OCI-LY7 (cell line): ENCODE measurements at regions not wholly inside any gene's neighbourhood (a gene's known extent, or its start where the extent isn't known, plus 50 kb on each side); places are given as distances from the start of the nearest gene placed in this dataset.
"Not testable (repeated sequence)": the region's sequence is repeated elsewhere in the genome, so short reads cannot be mapped to it uniquely, and the experiment has no call there.

Experiments used
- EZH2phosphoT487 ChIP-seq: fragments of 200-600 bp; sonication (generic); IDR thresholded peaks from 2 replicates; pipeline ENCODE4 v1.6.1; 2018; ENCODE audit warnings: low read depth, borderline replicate concordance, mild to moderate bottlenecking, mixed run types, antibody characterized with exemption, low read length, moderate library complexity, mixed read lengths
- TF ChIP-seq, protein P1 (sequence below): fragments of 200-600 bp; sonication (generic); conservative IDR thresholded peaks from 2 replicates; pipeline ENCODE4 v1.5.1; 2014; ENCODE audit warnings: mild to moderate bottlenecking, antibody characterized with exemption, low read length, moderate library complexity, mixed read lengths

DNA sequence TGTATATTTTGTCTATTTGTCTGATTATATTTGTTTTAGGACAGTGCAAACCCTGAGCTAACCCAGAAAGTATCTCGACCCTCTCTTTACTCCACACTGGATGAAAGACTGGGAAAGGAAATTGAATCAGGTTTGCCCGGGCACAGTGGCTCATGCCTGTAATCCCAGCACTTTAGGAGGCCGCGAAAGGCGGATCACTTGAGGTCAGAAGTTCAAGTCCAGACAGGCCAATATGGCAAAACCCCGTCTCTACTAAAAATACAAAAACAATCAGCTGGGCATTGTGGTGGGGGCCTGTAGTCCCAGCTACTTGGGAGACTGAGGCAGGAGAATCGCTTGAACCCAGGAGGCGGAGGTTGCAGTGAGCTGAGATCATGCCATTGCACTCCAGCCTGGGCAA lies 234.2 kb downstream of the BAMBI start:
- TF ChIP-seq, protein P1, sequence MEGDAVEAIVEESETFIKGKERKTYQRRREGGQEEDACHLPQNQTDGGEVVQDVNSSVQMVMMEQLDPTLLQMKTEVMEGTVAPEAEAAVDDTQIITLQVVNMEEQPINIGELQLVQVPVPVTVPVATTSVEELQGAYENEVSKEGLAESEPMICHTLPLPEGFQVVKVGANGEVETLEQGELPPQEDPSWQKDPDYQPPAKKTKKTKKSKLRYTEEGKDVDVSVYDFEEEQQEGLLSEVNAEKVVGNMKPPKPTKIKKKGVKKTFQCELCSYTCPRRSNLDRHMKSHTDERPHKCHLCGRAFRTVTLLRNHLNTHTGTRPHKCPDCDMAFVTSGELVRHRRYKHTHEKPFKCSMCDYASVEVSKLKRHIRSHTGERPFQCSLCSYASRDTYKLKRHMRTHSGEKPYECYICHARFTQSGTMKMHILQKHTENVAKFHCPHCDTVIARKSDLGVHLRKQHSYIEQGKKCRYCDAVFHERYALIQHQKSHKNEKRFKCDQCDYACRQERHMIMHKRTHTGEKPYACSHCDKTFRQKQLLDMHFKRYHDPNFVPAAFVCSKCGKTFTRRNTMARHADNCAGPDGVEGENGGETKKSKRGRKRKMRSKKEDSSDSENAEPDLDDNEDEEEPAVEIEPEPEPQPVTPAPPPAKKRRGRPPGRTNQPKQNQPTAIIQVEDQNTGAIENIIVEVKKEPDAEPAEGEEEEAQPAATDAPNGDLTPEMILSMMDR = not testable (repeated sequence)
- TF ChIP-seq EZH2phosphoT487 = not testable (repeated sequence)
